SU-DHL-6 (cell line): ENCODE measurements at regions not wholly inside any gene's neighbourhood (a gene's known extent, or its start where the extent isn't known, plus 50 kb on each side); places are given as distances from the start of the nearest gene placed in this dataset.
"Not testable (repeated sequence)": the region's sequence is repeated elsewhere in the genome, so short reads cannot be mapped to it uniquely, and the experiment has no call there.

Experiments
- H2AFZ ChIP-seq: fragments of 200-600 bp; sonication (generic); 2 replicates; pipeline ENCODE4 v1.6.1; 2014; ENCODE audit warnings: low read depth, mild to moderate bottlenecking, moderate library complexity, mixed read lengths, antibody characterized with exemption, low read length; ENCODE audit not compliant: severe bottlenecking
- H3F3A ChIP-seq: fragments of 200-600 bp; shearing (Covaris generic); 2 replicates; pipeline ENCODE4 v1.6.0; 2016; ENCODE audit warnings: antibody characterized with exemption, mild to moderate bottlenecking; ENCODE audit not compliant: insufficient read depth
- H3K27ac ChIP-seq: fragments of 200-600 bp; sonication (generic); 2 replicates; pipeline ENCODE4 v1.5.1; 2016; ENCODE audit warnings: low read depth, mild to moderate bottlenecking, low read length, moderate library complexity, mixed read lengths
- H3K27me3 ChIP-seq: fragments of 200-600 bp; sonication (generic), shearing (Covaris generic); 2 replicates; pipeline ENCODE4 v1.6.0; 2014; ENCODE audit warnings: mild to moderate bottlenecking, low read length
- H3K36me3 ChIP-seq: fragments of 200-600 bp; sonication (generic); 2 replicates; pipeline ENCODE4 v1.6.1; 2014; ENCODE audit warnings: mild to moderate bottlenecking, low read length, mixed read lengths
- H3K4me2 ChIP-seq: fragments of 300-600, 200-600 bp; shearing (Covaris generic), sonication (generic); 2 replicates; pipeline ENCODE4 v1.6.0; 2014; ENCODE audit warnings: low read length, low read depth, mild to moderate bottlenecking; ENCODE audit not compliant: poor library complexity, severe bottlenecking
- H3K4me3 ChIP-seq: fragments of 200-600 bp; sonication (generic); 2 replicates; pipeline ENCODE4 v1.5.1; 2014; ENCODE audit warnings: antibody characterized with exemption, low read length, mild to moderate bottlenecking, mixed read lengths; ENCODE audit not compliant: insufficient read depth, poor library complexity, severe bottlenecking
- H3K79me2 ChIP-seq: fragments of 200-600 bp; sonication (generic); 2 replicates; pipeline ENCODE4 v1.6.1; 2014; ENCODE audit warnings: mild to moderate bottlenecking, low read length, moderate library complexity; ENCODE audit not compliant: insufficient read depth
- H3K9ac ChIP-seq: fragments of 200-600 bp; sonication (generic); 2 replicates; pipeline ENCODE4 v1.7.0; 2014; ENCODE audit warnings: mild to moderate bottlenecking, low read length
- H3K9me2 ChIP-seq: fragments of 200-600 bp; sonication (generic); replicated peaks from 2 replicates; pipeline ENCODE4 v1.6.1; 2014; ENCODE audit warnings: low read length; ENCODE audit not compliant: insufficient read depth
- H3K9me3 ChIP-seq: fragments of 200-600 bp; sonication (generic); 2 replicates; pipeline ENCODE4 v1.6.1; 2014; ENCODE audit warnings: low read length, mixed read lengths; ENCODE audit not compliant: insufficient read depth
- H4K20me1 ChIP-seq: fragments of 200-600 bp; sonication (generic); 2 replicates; pipeline ENCODE4 v1.6.1; 2014; ENCODE audit warnings: low read depth, mild to moderate bottlenecking, antibody characterized with exemption, low read length, moderate library complexity, mixed read lengths
- CTCF ChIP-seq: fragments of 200-600 bp; sonication (generic); IDR thresholded peaks from one replicate; pipeline ENCODE4 v1.5.1; 2017; ENCODE audit warnings: antibody characterized with exemption, mild to moderate bottlenecking, low read length, moderate library complexity; ENCODE audit not compliant: insufficient read depth, poor library complexity, severe bottlenecking
- EZH2phosphoT487 ChIP-seq: fragments of 200-600 bp; sonication (generic), shearing (Covaris generic); conservative IDR thresholded peaks from 2 replicates; pipeline ENCODE4 v1.6.1; 2018; ENCODE audit warnings: mild to moderate bottlenecking, antibody characterized with exemption, low read length, moderate library complexity, mixed read lengths

GRCh38 chr21:32930673-32931072, 95.1 kb upstream of the OLIG2 start:
- Histone ChIP-seq H3K27me3 (no peaks in the 10 kb centered on the region), H3K9me2 (no peaks in the 10 kb centered on the region), H3K4me2 (no peak overlapping the region), H3K36me3 (no peaks in the 10 kb centered on the region), H3K79me2 (no peaks in the 10 kb centered on the region), H3F3A (no peaks in the 10 kb centered on the region), H3K27ac (no peak overlapping the region), H2AFZ (no peak overlapping the region), H3K4me3 (no peak overlapping the region), H4K20me1 (no peaks in the 10 kb centered on the region), H3K9ac (no peak overlapping the region), H3K9me3 (0 out of 2 replicates have a peak, but pooled peaks cover 5% of the 10 kb centered on the region)
- TF ChIP-seq EZH2phosphoT487 (no peak), CTCF (no peak)

GRCh38 chr21:32934068-32934467, 91.7 kb upstream of the OLIG2 start:
- H3F3A ChIP-seq, H2AFZ ChIP-seq, H3K79me2 ChIP-seq, H3K4me2 ChIP-seq, H3K27me3 ChIP-seq, H3K9me2 ChIP-seq, H3K4me3 ChIP-seq, H3K9me3 ChIP-seq, H3K36me3 ChIP-seq, H4K20me1 ChIP-seq, H3K9ac ChIP-seq, H3K27ac ChIP-seq: not testable (repeated sequence)

GRCh38 chr21:32934829-32935228, 90.9 kb upstream of the OLIG2 start:
- no peak for TF ChIP-seq CTCF
- no peak for TF ChIP-seq EZH2phosphoT487
- Histone ChIP-seq H3K27me3 (no peaks in the 10 kb centered on the region), H3K4me3 (no peak overlapping the region)

GRCh38 chr21:32940079-32941014, 85.4 kb upstream of the OLIG2 start:
- no peaks in the 10 kb centered on the region for H3K9me2 ChIP-seq
- H3F3A ChIP-seq = no peaks in the 10 kb centered on the region
- no peaks in the 10 kb centered on the region for H4K20me1 ChIP-seq
- no peak overlapping the region for H3K27ac ChIP-seq
- H2AFZ ChIP-seq = no peak overlapping the region
- no peaks in the 10 kb centered on the region for H3K9me3 ChIP-seq
- no peaks in the 10 kb centered on the region for H3K27me3 ChIP-seq
- peak; percentile 72 for TF ChIP-seq CTCF
- TF ChIP-seq EZH2phosphoT487 = no peak
- H3K4me2 ChIP-seq = no peak overlapping the region
- no peak overlapping the region for H3K9ac ChIP-seq
- H3K36me3 ChIP-seq = no peaks in the 10 kb centered on the region
- no peak overlapping the region for H3K4me3 ChIP-seq
- no peaks in the 10 kb centered on the region for H3K79me2 ChIP-seq

More at GRCh38 chr21:32934829-32935228, 90.9 kb upstream of the OLIG2 start:
- Histone ChIP-seq H3K36me3 (no peaks in the 10 kb centered on the region), H3F3A (no peaks in the 10 kb centered on the region), H3K4me2 (no peak overlapping the region), H3K9me2 (no peaks in the 10 kb centered on the region), H4K20me1 (no peaks in the 10 kb centered on the region), H2AFZ (no peak overlapping the region), H3K79me2 (no peaks in the 10 kb centered on the region), H3K27ac (no peak overlapping the region), H3K9ac (no peak overlapping the region), H3K9me3 (no peaks in the 10 kb centered on the region)
